T1000 (cell line): ENCODE measurements at regions not wholly inside any gene's neighbourhood (a gene's known extent, or its start where the extent isn't known, plus 50 kb on each side); places are given as distances from the start of the nearest gene placed in this dataset.
"Not testable (repeated sequence)": the region's sequence is repeated elsewhere in the genome, so short reads cannot be mapped to it uniquely, and the experiment has no call there.

Source experiments
- DNase-seq: peaks from one replicate; lab custom pipeline; 2025; ENCODE audit warnings: mixed read lengths; lab: John Stamatoyannopoulos, UW

DNA sequence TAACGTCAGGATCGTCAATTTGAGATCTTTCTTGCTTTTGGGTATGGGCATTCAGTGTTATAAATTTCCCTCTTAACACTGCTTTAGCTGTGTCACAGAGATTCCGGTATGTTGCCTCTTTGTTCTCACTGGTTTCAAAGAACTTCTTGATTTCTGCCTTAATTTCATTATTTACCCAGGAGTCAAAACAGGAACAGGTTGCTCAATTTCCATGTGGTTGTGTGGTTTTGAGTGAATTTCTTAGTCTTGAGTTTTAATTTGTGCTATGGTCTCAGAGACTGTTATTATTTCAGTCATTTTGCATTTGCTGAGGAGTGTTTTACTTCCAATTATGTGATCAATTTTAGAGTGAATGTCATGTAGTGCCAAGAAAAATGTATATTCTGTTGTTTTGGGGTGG, 153.1 kb downstream of the PCDH17 start:
- no peak for DNase-seq

DNA sequence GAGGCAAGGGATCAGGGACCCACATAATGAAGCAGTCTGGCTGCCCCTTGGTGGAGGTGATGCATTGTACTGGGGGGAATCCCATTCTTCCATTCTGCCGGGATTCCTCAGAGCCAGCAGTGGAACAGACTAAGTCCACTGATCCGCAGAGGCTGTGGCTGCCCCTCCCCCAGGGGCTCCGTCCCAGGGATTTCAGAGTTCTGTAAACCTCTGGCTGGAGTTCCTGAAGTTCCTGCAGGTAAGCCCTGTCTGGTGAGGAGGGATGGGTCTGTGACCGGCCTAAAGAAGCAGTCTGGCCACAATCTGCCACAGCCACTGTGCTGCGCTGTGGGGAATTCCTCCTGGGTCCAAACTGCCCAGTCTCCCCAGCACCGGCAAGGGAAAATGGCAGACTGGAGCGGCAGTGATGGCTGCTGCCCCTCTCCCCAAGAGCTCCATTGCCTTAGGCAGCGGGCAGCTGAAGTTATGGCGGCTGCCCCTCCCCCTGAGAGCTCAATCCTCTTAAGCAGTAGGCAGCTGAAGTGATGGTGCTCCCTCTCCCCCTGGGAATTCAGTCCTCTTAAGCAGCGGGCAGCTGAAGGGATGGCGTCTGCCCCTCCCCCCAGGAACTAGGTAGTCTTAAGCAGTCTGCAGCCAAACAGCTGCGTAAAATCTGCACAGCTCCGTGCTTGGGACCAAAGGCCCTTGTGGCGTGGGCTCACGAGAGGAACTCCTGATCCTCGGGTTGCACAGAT, 155.7 kb downstream of the PCDH17 start:
- DNase-seq = no peak

DNA sequence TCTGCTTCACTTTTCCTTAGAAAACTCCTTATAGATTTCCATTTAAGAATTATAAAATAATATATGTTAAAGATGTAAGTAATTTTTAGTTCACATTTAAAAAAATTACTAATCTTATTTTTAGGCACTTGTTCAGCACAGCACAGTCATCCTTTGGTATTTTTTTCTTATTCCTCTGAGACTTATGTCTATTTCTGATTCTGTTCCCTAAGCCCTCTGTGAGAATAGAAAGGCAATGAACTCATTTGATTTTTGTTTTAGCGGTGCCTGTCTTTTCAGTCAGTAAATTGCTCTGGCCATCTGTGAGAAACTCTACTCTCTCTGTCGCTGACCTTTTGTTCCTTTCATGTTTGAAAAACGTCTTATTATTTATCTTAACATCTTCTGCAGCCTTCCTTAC, 168.1 kb downstream of the PCDH17 start:
- DNase-seq = no peak

DNA sequence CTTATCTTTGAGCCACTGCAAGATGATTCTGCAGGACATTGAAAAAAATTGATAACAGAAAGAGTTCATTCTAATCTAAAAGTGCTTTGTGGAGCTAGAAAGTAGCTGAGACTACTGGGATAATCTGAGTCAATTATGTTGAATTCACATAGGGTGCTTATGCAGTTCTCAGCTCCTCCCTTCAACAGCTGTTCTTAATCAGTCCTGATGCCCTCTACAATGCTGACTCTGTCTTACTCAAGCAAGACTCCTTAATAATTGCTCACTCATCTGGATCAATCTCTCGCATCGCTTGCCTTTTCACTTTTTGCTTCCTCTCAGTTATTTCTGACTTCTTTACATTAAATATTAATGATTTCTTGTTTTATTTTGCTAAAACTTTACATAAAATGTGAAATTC, 182.1 kb downstream of the PCDH17 start:
- DNase-seq = no peak

DNA sequence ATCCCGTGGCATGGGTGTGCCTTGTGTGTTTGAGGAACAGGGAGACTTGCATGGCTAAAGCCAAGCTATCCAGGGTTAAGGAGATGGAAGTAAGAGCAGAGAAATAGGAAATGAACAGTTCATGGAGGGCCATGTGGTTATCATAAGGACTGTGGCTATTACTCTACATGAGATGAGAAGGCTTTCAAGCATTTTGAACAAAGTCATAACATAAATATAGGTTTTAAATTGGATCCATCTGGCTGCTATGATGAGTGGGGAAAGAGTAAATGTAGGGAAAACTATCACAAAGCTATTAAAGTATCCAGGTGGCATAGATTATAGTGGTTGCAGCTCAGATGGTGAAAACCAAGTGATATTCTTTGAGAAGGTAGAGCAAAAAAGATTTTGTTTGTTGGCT, 184.1 kb downstream of the PCDH17 start:
- no peak for DNase-seq

DNA sequence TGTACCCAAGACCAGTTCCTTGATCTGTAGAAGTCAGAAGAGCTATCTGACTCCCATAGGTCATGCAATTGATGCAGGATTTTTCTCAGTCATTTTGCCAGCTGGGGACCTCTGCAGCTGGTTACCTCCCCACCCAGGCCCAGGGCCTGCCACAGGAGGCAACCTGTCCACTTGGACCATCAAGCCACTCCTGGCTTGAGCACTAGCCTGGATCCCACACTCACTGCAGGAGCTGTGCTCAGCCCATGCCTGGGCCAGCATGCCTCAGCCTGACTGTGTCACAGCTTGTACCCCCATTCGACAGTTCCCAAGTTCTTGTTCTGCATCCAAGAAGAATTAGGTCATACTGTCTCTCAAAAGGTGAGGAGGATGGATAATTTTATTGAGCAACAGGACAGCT, 189.4 kb downstream of the PCDH17 start:
- no peak for DNase-seq

DNA sequence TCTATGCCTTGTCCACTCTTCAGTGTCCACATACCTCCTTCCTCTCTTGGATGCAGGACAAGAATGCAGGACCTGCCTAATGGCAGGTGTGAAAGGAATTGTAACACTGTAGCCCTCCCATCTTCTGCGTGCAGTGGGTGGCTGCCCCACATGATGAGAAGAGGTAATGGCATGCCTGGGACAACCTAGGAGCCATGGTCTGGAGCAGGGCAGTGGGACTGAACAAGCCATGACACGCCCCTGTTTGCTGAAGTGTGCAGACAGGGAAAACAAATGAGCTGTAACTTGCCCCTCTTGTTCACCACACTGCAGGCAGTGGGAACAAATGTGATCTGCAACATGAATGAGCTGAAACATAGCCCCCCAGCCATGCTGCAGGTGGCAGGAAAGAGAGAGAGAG, 192.2 kb downstream of the PCDH17 start:
- DNase-seq = no peak

DNA sequence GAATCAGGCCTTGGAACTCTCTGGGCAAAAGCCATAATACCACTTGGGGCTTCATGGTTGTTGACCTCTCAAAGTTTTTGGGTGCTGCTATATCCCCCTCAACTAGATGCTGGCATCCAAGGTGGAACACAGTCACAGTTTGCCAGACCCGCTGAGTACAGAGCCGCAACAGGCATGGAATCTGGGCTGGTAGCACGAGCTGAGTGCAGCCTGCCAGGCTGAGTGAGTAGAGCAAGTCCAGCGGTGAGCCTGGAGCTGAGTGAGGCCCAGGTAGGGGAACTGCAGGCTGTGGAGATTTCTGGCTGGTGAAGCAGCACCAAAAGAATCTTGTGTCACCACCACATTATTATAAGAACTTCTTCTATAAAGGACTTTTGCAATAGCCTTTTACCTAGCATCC, 192.6 kb downstream of the PCDH17 start:
- no peak for DNase-seq

DNA sequence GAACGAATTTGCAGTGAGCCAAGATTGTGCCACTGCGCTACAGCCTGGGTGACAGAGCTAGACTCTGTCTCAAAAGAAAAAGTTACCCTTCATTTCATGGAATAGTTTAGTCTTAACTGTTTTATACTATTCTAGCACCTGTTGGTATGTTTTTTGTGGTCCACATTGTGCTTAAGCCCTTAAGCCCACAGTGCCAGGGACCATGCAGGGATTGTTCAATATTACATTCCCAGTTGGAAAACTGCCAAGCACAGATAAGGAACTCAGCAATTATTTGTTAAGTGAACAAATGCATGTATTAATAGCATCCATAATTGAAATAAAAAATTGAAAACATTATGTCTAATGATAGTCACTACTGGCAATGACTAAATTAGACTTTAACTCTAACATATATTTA, 193.5 kb downstream of the PCDH17 start:
- no peak for DNase-seq

DNA sequence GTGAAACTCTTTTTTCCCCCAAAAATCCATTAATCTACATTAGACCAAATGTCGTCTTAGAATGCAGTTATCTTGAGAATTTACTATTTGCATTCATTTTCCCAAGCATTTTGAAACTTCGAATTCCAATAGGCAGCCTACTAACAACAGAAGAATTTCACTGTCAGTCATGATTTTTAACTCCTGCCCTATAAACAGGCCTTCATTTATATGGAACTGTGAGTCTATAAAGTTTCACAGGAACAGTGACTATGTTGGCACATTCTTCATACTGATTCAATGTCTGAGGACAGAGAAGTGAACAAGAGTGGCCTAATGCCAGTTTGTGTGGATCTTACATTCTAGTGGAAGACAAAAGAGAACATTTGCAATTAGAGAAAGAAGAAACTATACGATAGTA, 198.0 kb downstream of the PCDH17 start:
- no peak for DNase-seq

DNA sequence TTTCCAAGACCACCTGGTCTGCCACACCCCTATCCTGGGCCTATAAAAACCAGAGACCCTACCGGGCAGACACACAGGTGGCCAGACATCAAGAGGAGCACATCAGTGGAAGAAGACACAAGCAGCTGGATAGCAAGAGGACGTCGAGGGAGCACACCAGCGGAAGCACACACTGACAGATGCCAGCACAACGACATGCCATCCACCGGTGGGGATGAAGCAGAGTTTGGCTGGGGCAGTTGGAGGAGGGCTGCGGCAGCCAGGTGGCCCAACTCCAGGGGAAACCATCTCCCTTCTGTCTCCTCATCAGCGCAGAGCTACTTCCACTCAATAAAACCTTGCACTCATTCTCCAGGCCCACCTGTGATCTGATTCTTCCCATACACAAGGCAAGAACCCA, 200.6 kb downstream of the PCDH17 start:
- no peak for DNase-seq

DNA sequence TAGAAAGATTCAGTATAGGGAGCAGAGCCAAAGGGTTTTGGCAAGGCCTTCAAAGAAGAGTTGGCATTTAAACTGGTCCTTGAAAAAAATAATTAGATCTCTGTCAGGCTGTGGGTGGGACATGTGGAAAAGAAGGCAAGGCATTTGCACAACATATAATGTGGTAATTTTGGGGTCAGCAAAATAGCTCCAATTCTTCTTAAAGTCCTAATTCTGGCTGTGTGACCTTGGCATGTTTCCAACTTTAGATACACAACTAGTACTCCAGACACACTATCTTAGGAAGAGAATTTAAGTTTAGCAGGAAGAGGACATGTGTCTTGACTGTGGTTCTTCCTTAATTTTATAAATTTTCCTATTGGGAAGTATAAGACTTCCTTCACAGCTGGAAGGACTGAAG, 206.3 kb downstream of the PCDH17 start:
- no peak for DNase-seq

DNA sequence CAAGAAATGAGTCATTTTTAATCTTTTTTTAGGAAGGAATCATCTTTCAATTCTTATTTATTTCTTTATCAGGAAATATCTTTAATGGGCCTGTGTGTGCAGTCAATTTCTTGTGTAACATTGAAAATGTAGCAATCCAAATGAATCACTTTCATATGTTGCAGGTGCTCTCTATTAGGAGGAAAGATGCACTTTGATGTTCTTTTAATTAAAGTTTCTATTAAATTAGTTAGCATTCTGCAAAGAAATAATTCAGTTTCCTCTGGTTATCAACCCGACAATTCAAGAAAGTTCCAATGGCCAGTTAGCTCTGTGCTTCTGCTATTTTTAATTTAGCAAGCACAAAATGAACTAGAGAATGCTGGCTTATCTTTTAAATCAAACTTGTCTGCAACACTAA, 212.0 kb downstream of the PCDH17 start:
- no peak for DNase-seq

DNA sequence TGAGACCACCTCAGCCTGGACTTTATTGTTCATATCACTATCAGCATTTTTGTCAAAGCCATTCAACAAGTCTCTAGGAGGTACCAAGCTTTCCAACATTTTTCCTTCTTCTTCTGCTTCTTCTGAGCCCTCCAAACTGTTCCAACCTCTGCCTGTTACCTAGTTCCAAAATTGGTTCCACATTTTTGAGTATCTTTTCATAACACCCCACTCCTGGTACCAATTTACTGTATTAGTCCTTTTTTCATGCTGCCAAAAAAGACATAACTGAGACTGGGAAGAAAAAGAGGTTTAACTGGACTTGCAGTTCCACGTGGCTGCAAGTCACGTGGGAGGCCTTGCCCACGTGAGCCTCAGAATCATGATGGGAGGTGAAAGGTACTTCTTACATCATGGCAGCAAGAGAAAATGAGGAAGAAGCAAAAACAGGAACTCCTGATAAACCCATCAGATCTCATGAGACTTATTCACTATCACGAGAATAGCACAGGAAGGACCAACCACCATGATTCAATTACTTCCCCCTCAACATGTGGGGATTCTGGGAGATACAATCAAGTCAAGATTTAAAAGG, 215.1 kb downstream of the PCDH17 start:
- DNase-seq = no peak

DNA sequence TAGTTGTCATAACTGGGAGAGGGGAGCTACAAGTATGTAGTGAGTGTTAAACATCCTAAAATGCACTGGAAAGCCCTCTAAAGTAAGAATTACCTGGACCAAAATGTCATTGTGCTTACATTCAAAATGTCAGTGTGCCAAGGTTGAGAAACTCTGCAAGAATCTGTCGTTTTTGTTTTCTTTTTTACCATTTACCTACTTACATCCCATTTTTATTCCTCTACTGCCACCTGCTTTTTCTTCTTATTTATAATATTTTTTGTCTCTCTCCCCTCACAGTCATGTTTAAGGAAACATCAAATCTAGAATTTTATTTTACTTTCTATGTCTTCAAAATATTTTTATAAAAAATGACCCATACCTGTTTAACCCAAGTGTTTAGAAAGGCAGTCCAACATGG, 226.4 kb downstream of the PCDH17 start:
- DNase-seq = no peak

DNA sequence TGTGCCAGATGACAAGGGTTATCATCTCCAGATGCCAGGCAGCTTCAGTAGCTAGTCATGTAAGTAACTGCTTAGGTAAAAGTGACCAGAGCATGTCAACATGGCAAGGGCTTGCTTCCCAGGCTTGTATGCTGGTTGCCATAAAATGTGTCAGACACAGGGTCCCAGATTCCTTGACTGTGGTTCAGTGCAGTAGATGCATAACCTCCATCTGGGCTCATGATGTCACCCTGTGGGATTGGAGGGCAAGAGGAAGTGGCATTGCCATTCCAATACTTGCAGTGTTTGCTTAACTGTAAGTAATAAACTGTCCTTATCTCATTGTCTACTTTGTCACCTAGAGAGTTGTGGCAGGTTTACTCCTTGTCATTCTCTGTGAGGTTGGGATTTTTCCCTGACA, 226.8 kb downstream of the PCDH17 start:
- DNase-seq = no peak

DNA sequence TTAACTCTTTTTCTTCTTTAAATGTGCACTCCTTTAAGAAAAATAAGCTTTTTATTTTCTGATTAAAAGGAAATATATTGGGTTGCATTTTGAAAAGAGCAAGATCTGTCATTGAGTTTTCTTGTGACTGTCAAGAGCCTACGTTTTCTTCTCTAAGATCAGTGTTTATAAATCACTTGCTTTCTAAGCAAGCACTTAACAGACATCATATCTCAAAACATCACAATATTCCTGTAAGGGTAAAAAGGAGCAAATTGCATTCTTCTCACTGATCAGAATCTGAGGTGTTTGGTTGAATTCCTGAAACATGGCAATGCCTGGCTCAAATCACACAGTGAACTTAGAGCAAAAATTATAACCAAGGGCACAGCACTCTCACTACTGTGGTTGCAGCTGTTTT, 231.3 kb downstream of the PCDH17 start:
- DNase-seq = no peak

DNA sequence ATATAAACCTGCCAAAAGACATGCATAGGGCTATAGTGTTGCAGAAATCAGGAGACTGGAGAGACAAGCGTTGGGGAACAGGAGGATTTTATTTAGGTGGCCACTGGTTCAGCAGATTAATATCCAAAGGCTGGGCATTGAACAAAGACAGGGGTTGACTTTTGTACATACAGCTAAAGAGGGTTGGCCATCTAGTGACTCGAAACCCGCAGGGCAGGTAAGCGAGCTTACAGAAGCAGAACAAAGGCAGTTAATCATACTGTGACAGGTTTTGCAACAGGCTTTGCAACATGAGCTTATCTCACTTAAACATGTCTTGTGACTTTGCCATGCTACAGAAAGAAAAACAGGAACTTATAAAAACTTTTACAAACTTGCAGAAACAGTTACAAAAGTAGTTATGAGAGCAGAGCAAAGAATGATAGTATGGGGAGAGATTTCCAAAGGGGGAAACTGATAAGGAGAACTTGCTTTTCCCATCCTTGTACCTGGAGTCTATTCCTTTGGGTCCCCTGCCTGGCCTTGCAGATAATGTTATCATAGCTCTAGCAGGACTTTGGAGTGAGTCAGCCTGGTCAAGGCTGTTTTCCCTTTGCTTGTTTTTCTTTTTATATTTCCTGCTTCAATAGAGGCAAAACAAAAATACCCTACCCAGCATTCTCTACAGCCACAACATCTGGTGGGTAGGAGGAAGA, 234.2 kb downstream of the PCDH17 start:
- no peak for DNase-seq

DNA sequence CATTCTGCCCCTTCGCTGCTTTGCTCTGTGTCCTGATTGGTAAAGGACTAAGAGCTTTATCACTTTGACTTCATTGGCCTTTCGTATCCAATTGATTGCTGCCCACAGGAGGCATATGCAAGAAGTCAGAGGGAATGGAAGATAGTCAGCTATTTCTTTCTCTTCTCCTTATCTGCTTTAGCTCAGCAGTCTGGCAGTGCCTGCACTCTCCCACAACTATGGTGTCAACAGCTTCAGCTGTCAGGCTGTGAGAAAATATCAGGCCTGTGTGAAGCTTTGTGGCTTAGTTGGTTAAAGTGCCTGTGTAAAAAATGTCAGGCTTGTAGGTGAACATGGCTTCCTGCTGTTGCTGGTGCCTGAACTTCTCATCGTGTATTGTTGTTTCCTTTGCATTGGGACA, 243.0 kb downstream of the PCDH17 start:
- no peak for DNase-seq

DNA sequence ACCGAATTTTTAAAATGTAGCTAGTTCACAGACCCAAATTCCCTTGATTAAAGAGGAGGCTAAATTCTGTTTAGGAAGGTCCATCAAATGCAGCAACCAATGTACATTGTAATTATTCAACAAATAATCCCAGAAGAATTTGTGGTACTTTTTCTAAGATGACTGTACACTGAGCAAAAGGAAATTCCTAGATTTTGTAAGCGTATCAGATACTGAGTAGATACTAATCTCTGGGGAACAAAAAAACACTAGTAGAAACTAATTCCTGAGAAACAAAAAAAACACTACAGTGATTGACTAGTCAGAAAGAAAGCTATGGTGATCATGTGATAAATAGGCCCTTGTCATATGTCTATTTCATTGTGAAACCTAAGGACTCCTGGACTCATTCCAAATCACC, 246.1 kb downstream of the PCDH17 start:
- no peak for DNase-seq

DNA sequence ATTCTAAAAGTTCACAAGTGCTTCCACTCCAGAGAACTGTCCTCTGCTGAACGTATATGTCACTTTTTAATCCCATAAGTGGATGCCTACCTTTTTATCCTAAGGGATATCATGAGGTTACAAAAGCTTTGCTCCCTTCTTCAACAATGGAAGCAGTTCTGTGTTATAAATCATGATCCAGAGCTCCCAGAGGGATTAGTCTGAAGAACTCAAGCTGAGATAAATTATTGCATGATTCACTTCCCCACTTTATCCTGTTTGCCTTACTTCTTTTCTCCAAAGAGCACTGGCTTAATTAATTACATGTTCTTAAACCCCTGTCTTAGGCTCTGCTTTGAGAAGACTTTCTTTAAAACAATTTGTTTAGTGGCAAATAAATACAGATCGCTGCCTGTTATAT, 246.7 kb downstream of the PCDH17 start:
- no peak for DNase-seq

DNA sequence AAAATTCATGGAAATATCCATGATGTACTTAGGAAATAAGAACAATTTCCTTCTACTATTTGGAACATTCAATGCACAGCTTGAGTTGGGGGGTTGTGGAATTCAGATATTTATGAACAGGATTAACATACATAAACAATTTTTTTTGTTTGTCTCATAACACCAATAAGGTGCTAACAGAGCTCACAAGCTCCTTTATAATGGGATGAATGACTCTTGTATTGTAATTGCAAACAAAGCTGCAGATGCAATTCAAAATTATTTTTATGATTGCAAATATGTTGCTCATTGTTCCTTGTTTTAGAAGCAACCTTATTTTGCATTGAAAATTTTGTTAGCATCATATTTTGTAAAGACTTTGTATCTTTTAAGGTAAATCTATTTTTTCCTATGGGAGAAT, 265.7 kb downstream of the PCDH17 start:
- no peak for DNase-seq

DNA sequence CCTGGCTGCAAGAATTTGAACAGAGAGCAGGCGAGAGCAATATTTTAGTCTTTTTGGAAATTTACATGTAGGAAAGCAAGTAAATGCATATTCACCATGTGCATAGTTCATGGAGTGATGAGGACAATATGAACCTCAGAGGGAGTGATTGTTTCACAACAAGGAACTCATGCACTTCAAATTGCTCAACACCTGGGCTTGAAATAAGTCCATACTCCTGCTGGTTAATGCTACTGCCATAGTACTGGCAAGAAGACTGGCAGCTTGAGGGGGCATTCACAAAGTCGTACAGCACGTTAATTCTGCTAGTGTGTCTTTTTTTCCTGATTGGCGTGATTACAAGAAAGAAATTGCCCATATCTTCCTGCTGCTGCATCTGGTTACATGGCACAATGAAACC, 267.6 kb downstream of the PCDH17 start:
- DNase-seq = no peak

DNA sequence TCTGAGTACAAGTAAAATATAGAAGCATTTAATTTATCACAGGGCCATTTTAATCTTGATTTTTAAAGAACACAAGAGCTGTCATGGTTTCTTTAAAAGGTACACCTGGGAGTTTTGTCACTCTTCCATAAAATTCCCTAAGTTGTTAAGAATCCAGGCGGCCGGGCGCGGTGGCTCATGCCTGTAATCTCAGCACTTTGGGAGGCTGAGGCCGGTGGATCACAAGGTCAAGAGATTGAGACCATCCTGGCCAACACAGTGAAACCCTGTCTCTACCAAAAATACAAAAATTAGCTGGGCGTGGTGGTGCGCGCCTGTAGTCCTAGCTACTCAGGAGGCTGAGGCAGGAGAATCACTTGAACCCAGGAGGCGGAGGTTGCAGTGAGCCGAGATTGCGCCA, 278.3 kb downstream of the PCDH17 start:
- DNase-seq = not testable (repeated sequence)
